ENCODE measurements at regions not wholly inside any gene's neighbourhood (a gene's known extent, or its start where the extent isn't known, plus 50 kb on each side); places are given as distances from the start of the nearest gene placed in this dataset.

DNA sequence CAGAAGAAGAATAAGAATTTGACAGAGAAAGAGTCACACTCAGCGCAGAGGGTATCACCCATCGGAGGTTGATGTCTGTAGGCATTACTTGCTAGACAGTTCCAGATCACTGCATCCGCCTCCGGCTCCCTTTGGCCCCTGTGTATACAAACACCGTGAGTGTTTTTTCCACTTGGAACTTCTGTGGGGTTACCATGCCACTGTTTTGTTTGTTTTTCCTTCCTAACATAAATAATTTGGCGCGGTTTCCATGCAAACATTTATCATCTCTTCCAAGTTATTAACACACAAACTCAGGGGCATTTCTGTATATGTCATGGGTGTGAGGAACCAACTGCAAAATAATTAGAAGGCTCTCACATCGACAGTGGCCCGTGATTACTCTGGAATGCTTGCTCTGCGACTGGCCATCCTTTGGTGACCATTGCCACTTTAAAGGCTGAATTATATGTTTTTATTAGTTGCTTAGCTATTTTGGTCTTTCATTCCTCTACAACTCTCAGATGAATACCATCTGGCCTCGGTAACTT, 612.2 kb upstream of the MKI67 start:
- Histone ChIP-seq H3K79me2 (ENCODE audit: insufficient read depth, low read length) (no peaks in the 10 kb centered on the region), H4K20me1 (ENCODE audit: insufficient read depth, low read length) (no peaks in the 10 kb centered on the region), H3K9me2 (ENCODE audit: low read depth, low read length) (no peaks in the 10 kb centered on the region), H3K27me3 (ENCODE audit: insufficient read depth, low read length) (no peaks in the 10 kb centered on the region), H3K27ac (ENCODE audit: low read depth, low read length, poor library complexity, severe bottlenecking) (no peak overlapping the region), H3K4me3 (ENCODE audit: low read depth, low read length, poor library complexity, severe bottlenecking) (no peak overlapping the region), H2AFZ (ENCODE audit: low read length) (no peak overlapping the region), H3K9me3 (ENCODE audit: low read length) (no peaks in the 10 kb centered on the region), H3K36me3 (ENCODE audit: insufficient read depth, low read length) (no peaks in the 10 kb centered on the region), H3K4me2 (ENCODE audit: low read length) (no peak overlapping the region), H3K9ac (ENCODE audit: low read length) (no peak overlapping the region), H3F3A (ENCODE audit: insufficient read depth, low read length) (no peaks in the 10 kb centered on the region), H3K4me1 (ENCODE audit: insufficient read depth, low read length, severe bottlenecking) (no peaks in the 10 kb centered on the region)
- no peak for TF ChIP-seq EZH2 (IDR thresholded peaks at IDR 0.05; ENCODE audit: borderline replicate concordance, low read length)
- TF ChIP-seq, protein P1, sequence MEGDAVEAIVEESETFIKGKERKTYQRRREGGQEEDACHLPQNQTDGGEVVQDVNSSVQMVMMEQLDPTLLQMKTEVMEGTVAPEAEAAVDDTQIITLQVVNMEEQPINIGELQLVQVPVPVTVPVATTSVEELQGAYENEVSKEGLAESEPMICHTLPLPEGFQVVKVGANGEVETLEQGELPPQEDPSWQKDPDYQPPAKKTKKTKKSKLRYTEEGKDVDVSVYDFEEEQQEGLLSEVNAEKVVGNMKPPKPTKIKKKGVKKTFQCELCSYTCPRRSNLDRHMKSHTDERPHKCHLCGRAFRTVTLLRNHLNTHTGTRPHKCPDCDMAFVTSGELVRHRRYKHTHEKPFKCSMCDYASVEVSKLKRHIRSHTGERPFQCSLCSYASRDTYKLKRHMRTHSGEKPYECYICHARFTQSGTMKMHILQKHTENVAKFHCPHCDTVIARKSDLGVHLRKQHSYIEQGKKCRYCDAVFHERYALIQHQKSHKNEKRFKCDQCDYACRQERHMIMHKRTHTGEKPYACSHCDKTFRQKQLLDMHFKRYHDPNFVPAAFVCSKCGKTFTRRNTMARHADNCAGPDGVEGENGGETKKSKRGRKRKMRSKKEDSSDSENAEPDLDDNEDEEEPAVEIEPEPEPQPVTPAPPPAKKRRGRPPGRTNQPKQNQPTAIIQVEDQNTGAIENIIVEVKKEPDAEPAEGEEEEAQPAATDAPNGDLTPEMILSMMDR (IDR thresholded peaks at IDR 0.05; ENCODE audit: low read length) = no peak

DNA sequence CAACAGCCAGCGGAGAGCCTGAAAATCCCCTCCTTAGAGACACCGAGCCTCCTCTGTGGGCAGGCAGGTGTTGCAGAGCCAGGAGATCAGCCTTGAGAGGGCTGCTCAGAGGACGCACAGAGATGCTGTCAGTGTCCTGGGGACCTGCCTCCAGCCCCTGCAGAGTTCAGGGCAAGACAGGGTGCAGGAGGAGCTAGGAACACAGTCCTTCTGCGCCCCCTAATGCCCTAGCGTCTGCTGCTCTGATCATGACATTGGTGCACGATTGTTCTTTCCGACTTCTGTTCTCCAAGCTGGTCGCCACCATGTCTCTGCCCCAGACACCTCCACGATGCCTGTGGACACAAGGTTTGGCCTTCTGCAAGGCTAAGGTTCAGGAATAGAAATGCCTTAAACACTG, 613.7 kb upstream of the MKI67 start:
- H3K9me2 ChIP-seq (ENCODE audit: low read depth, low read length) = no peaks in the 10 kb centered on the region

DNA sequence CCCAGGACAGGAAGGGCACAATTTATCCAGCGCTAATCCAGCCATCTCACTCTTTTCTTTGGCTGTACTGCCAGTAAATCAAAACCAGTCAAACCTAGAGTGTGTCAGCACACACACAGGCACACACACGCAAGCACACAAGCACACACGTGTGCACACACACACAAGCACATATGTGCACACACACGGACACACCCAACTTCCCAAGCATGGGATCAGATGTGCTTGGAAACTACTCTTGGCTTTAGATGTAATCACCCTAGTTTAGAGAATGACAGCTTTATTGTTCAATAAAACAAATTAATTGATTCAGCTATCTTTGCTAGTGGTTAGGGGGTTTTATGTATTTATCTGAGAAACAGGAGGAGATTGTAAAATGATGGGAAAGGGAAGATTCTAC, 615.0 kb upstream of the MKI67 start:
- no peaks in the 10 kb centered on the region for H3K27me3 ChIP-seq (ENCODE audit: insufficient read depth, low read length)
- H4K20me1 ChIP-seq (ENCODE audit: insufficient read depth, low read length) = no peaks in the 10 kb centered on the region
- no peak overlapping the region for H3K27ac ChIP-seq (ENCODE audit: low read depth, low read length, poor library complexity, severe bottlenecking)
- no peaks in the 10 kb centered on the region for H3K36me3 ChIP-seq (ENCODE audit: insufficient read depth, low read length)
- no peak overlapping the region for H3K9ac ChIP-seq (ENCODE audit: low read length)
- H3K9me2 ChIP-seq (ENCODE audit: low read depth, low read length) = no peaks in the 10 kb centered on the region
- no peaks in the 10 kb centered on the region for H3K9me3 ChIP-seq (ENCODE audit: low read length)
- no peak overlapping the region for H2AFZ ChIP-seq (ENCODE audit: low read length)
- no peak for TF ChIP-seq EZH2 (IDR thresholded peaks at IDR 0.05; ENCODE audit: borderline replicate concordance, low read length)
- TF ChIP-seq, protein P1 (IDR thresholded peaks at IDR 0.05; ENCODE audit: low read length) = no peak
- no peaks in the 10 kb centered on the region for H3F3A ChIP-seq (ENCODE audit: insufficient read depth, low read length)
- no peak overlapping the region for H3K4me2 ChIP-seq (ENCODE audit: low read length)
- no peaks in the 10 kb centered on the region for H3K79me2 ChIP-seq (ENCODE audit: insufficient read depth, low read length)
- H3K4me1 ChIP-seq (ENCODE audit: insufficient read depth, low read length, severe bottlenecking) = no peaks in the 10 kb centered on the region
- no peak overlapping the region for H3K4me3 ChIP-seq (ENCODE audit: low read depth, low read length, poor library complexity, severe bottlenecking)

More for the DNA sequence above, 613.7 kb upstream of the MKI67 start:
- no peaks in the 10 kb centered on the region for H3K79me2 ChIP-seq (ENCODE audit: insufficient read depth, low read length)
- no peaks in the 10 kb centered on the region for H3K9me3 ChIP-seq (ENCODE audit: low read length)
- no peaks in the 10 kb centered on the region for H3F3A ChIP-seq (ENCODE audit: insufficient read depth, low read length)
- H3K4me1 ChIP-seq (ENCODE audit: insufficient read depth, low read length, severe bottlenecking) = no peaks in the 10 kb centered on the region
- TF ChIP-seq EZH2 (IDR thresholded peaks at IDR 0.05; ENCODE audit: borderline replicate concordance, low read length) = no peak
- TF ChIP-seq, protein P1 (IDR thresholded peaks at IDR 0.05; ENCODE audit: low read length) = 0 out of 2 replicates have a peak, but pooled peaks have one; percentile 15
- no peaks in the 10 kb centered on the region for H3K36me3 ChIP-seq (ENCODE audit: insufficient read depth, low read length)
- H3K4me2 ChIP-seq (ENCODE audit: low read length) = no peak overlapping the region
- H3K27ac ChIP-seq (ENCODE audit: low read depth, low read length, poor library complexity, severe bottlenecking) = no peak overlapping the region
- no peaks in the 10 kb centered on the region for H4K20me1 ChIP-seq (ENCODE audit: insufficient read depth, low read length)
- H3K9ac ChIP-seq (ENCODE audit: low read length) = no peak overlapping the region
- no peaks in the 10 kb centered on the region for H3K27me3 ChIP-seq (ENCODE audit: insufficient read depth, low read length)
- H3K4me3 ChIP-seq (ENCODE audit: low read depth, low read length, poor library complexity, severe bottlenecking) = no peak overlapping the region
- no peak overlapping the region for H2AFZ ChIP-seq (ENCODE audit: low read length)
